Stimulated activated CD8-positive, alpha-beta memory T cell treated with anti-CD3 and anti-CD28 coated beads, Interleukin-7, amount 100 ng/mL, for 48 hours (primary cell): ENCODE measurements at regions not wholly inside any gene's neighbourhood (a gene's known extent, or its start where the extent isn't known, plus 50 kb on each side); places are given as distances from the start of the nearest gene placed in this dataset.
"Not testable (repeated sequence)": the region's sequence is repeated elsewhere in the genome, so short reads cannot be mapped to it uniquely, and the experiment has no call there.

ENCODE experiments used
- DNase-seq, 2 donors: peaks; one replicate each; pipeline ENCODE4 v3.0.0-alpha.2; 2020; ENCODE audit warnings: low read depth in 1 of 2; ENCODE audit errors: extremely low read depth in 1 of 2

DNA sequence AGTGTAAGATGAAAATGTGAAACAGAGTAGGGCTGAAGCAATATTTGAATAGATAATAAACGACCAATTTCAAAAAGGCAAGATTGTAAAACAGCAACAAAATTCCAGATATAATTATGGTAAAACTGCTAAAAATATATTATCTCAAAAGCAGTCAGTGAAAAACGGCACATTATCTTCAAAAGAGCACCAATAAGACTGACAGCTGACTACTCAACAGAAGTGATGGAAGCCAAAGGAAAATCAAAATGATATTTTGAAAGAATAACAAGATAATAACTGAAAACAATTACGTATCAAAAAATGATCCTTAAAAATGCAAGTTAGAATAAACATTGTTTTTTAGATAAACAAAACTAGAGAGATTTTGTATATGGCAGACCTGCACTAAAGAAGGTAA lies 920.6 kb upstream of the FAM98A start:
- no peak for DNase-seq

DNA sequence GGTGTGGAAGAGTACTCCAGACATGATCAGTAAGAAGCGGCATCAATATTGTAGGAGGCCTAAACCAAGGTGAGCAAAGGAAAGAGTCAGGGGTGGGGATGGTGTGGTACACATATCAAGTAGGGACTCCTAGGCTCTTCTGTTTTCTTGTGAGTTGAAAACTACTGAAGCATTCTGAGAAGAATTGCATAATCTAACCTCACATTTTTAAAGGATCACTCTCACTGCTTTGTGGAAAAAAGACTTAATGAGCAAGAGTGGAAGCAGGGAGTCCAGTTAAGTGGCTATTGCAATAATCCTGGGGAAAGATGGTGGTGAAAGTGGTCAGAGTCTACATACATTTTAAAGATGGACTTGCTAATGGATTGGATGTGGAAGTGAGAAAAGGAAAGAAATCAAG lies 899.5 kb upstream of the FAM98A start:
- DNase-seq: no peak

DNA sequence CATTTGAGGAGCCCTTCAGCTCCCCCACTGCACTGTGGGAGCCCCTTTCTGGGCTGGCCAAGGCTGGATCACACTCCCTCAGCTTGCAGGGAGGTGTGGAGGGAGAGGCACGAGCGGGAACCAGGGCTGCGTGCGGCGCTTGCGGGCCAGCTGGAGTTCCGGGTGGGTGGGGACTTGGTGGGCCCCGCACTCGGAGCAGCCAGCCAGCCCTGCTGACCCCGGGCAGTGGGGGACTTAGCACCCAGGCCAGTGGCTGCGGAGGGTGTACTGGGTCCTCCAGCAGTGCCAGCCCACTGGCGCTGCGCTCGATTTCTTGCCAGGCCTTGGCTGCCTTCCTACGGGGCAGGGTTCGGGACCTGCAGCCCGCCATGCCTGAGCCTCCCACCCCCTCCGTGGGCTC lies 895.1 kb upstream of the FAM98A start:
- DNase-seq: not testable (repeated sequence)

DNA sequence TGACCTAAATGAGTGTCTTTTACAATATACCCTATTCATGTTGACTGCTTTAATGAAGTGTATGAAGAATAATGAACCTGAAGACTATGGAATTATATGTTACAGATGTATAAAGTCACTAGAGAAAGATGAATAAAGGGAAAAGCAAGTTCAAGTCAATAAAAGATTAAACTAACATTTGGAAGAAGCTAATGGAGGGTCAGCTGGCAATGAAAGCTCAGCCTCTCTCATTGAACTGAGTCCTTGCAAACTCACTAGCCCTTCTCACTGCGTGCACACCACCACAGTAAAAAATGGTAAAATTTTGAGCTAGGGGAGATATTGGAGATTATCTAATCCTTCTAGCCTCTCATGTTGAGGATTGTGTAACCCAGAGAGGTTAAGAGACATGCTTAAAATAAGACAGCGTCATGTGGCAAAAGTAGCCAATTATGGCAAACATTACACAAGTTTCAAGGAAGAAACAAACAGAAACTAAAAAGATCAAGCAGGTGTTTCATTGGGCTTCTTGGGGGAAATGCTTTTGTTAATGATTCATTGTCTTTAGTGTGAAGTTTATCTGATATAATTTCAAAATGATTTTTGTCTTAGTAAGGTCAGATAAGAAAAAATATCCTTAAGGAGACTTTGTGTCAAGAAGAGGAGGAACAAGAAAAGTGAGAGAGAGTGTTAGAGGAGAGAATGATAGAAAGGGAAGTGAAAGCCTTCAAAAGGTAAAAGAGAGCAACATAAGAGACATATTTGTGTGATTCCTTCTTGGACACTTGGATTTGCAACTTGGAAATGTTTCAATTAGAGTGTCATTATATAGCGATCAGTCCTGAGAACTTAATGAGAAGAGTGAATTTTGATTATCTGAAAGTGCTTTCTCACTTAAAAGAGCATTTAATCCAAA lies 893.7 kb upstream of the FAM98A start:
- DNase-seq: no peak

DNA sequence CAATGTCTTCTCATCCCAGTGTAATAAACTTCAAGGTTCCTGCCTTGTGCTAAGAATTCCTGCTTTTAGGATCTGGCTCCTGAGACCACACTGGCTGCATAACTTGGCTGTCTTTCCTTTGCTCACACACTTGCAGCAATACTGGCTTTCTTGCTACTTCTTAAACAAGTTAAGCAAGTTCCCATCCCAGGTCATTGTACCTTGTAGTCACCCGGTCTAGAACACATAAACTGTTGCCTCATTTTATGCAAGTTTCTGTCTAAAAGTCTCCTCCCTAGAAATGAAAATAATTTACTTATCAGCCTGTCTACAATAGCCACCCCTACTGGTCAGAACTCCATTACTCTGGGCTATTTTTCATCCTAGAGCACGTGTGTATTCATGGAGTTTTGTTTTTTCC lies 887.9 kb upstream of the FAM98A start:
- DNase-seq: no peak

DNA sequence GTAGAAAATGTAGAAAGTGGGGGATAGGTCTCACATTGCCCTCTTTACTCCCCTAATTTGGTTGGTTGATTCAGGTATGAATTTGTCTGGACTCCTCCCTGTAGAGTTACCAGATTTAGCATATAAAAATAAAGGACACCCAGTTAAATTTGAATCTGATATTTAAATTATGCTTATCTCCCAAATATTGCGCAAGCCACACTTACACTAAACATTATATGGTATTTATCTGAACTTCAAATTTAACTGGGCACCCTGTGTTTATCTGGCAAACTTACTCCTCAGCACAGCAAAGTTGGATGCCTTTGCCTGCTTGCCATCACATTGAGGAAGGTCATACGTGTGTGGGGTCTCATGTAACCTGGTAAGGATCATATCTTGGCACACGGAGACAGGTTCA lies 882.4 kb upstream of the FAM98A start:
- DNase-seq: no peak

DNA sequence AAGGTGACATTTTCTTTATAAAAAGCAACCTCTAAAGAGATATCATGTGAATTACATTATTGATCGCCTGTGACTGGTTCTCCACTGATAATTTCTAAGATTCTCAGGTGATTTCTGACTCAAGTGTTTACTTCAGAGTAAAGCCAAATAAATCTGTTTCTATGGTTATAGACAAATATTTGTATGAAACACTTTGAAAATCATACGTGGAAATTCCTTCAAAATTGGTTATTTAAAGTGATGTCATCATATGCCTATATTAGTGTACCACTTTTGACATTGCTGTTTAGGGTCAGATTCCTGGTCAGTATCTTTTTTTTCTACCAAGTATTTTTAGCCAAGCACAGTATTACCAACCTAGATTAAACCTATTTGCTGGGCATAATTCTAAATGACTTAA lies 881.3 kb upstream of the FAM98A start:
- DNase-seq: no peak

DNA sequence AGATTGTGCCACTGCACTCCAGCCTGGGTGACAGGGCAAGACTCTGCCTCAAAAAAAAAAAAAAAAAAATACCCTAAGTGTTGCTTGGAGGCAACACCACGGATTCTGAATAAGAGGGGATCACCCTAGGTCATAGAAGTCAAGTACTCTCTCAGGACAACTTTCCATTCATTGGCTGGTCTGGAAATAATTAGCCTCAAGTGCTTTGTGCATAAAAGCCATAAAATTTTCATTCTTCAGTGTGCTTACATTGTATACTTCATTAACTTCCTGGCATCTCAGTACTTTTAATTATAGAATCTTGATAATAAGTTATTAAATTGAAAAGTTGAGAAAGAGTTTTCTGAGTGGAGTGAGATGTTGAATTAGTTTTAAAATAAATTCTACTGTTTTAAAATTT lies 876.1 kb upstream of the FAM98A start:
- DNase-seq: no peak

DNA sequence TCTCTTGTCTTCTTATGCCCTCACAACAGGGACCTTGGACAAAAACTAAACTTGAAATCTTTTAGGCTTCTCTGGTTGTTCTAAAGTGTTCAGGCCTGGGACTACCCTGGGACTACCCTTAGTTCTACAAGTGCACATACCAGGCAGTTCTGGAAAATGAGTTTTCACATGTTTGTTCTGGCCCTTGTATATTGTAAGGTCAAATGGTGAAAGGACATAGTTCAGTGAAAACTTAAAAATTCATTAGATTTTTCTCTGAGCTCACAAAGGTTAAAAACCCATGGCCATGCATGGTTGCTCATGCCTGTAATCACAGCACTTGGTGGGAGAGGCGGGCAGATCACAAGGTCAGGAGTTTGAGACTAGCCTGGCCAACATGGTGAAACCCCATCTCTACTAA lies 875.5 kb upstream of the FAM98A start:
- DNase-seq: no peak

DNA sequence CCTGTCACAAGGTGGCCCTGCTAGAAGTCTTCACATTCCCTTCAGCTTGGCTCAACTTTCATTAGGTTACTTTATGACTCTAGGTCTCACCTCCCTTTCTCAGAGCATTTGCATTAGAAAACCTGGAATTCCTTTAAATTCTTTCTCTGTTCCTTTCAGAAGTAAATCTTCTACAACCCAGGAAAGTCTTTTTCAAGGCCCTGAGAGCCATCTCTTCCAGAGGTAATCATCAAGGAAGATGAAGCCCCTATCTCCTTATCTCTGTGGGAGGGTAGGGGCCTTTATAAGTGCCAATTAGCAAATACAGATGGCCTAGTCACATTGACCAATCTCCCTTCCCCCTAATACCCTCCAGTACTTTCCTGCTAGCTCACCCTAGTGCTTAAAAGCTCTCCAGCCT lies 848.0 kb upstream of the FAM98A start:
- DNase-seq: no peak

DNA sequence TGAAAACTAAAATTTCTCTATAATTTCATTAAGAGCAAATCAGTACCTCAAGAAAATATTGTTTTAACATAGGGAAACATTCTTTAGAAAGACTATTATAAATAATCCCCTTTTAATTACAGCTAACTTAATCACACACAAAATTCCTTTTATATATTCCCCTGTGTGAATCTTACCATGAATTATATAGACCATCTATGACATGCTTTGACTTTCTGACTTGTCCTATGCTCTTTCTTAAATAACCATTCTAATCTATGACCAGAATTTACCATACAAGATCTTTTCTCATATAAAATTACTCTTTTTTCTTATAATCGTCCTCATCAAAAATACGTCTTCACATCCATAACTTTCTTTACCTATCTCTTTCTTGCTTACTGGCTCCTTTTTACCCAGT lies 824.2 kb upstream of the FAM98A start:
- no peak for DNase-seq

DNA sequence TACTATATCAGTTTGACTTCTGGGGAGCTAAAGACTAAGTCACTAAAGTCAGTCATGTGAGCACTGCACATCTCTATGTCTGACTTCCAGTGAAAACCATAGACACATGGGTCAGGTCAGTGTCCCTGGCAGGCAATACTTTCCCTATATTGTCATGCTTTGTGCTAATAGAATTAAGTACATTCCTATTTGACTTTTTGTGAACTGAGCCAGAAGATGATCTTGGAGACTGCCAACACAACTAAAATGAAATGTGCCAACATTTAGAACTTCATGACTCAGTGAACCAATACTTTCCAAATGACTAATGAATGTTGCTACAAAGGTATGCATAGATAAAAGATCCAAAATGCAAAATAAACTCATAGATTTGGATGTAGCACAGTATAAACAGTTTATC lies 820.8 kb upstream of the FAM98A start:
- DNase-seq: no peak

DNA sequence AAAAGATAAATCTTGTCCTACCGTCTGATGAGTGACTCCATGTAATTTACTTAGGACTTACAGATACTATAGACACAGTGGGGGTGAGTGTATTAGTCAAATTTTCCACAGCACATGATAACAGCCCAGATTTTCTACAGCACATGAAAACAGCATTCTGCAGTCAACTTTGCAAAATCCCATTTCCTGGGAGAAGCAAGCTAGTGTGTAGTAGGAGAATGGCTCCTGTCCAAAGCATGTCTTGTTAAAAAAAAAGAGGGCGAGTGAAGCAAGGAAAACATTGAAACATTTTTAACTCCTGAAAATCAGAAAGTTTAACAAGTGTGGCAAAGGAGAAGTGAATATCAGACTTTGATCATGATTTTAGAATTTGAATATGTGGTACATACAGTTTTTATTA lies 817.8 kb upstream of the FAM98A start:
- no peak for DNase-seq

DNA sequence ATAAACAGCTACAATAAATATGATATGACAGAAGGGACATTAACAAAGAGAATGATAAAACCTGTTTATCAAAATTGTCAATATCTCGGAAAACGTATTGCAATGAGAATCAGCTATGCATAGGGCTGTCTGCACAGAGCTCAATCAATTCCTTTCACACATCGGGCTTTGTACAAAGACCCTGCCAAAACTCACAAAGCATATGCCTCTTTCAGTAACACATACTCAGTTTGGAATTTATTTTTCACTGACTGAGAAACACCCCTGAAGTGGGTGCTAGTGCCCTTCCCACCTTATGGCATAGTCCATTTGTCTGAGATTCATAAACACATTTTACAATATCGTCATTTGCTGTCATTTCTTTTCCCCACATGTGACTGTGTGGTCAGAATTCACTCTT lies 815.8 kb upstream of the FAM98A start:
- DNase-seq: no peak

DNA sequence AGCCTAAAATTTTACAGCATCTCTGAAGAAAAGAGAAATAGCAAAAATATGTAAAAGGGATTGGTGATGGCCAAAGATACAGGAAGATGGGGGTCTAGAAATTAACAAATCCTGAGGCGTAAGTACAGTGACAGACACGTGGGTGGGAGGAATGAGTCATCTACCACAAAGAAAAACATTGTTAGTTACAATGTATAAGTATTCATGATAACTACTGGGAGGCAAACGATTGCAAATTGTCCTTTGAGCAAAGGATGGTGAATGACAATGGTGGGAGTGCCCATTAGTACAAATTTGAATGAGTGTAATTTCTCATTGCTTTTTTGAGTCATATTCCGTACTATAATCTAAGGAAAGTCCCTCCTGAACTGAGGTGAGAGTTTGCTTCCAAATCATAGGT lies 809.0 kb upstream of the FAM98A start:
- DNase-seq: no peak

DNA sequence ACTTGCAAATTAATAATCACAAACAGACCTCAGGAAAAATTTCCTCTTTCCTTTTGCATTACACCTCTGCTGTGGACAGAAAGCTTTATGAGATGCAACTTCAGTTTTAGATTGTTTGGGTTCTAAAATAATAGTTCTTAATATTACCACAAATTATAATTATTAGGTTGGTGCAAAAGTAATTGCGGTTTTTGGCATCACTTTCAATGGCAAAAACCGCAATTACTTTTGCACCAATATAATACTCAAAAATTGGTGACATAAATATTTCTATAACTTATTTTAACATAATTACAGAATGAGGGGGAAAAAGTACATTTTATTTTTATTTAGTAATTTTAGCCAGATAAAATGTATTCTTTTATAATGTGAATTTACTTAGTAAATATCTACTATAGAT lies 804.4 kb upstream of the FAM98A start:
- DNase-seq: no peak

DNA sequence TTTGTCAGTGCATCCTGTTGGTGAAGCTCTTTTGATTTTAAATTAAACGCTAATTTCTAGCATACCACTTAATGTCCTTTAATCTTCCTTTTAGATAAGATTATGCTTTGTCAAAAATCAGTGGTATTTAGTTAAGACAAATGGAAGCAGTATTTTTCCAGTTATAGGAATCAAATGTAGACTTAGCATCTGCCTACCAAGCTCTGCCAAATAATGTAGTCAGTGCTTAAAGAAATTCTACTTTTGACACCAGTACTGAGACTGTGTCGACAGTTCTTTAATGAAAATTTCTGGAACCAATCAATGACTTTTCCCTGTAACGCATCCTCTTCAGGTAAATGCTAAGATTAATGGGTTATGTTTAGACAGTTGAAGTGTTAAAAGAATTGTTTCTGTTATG lies 803.3 kb upstream of the FAM98A start:
- DNase-seq: no peak

DNA sequence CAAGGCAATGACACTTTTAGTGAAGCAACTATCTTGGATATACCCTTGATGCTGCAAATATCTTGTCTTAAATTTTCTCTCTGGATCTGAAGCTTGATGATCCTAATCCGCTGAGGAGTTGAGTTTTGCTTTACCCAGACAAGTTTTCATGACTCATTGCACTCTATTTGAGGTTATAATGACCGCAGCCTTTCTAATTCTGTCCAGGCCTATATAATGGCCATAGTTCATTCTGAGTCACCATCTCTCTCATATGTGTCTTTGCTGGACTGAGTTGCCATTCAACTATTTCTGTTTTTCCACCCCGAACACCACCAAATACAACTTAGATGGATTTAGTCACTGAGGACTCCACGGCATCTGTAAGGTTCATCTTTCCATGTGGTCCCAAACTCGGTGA lies 802.1 kb upstream of the FAM98A start:
- no peak for DNase-seq

DNA sequence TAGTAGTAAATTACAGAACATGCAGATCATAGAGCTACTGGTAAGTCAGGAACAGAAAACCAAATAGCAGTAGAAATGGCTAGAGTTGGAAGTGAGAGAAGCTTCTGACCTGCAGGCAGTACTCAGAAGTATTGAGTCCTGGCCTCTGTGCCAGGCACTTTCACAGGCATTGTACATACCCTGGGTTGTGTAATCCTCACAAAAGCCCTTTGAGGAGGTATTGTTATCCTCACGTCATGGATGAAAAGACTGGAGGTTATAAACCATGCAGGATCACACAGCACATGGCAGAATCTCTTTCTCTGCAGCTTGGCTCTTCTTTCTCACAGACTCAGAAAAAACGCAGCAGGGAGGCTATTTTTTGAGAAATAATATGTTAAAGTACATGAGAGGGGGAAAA lies 789.3 kb upstream of the FAM98A start:
- DNase-seq: no peak

DNA sequence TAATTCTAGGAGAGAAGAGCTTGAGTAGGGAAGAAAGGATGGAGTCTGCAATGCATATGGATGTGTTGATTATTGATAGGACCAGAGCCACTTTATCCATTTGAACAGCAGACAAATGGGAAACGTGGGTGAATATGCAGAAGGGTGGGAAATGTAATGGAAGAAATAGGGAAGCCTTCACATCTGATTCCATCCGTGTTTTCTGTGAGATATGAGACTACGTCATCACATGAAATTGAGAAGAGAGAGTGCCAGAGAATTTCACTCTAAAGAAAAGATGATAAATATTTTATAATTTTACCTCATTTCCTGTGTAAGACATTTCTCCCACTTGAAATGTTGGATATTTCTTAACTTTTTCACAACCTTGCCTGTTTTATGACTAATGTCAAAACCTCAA lies 788.4 kb upstream of the FAM98A start:
- DNase-seq: no peak

DNA sequence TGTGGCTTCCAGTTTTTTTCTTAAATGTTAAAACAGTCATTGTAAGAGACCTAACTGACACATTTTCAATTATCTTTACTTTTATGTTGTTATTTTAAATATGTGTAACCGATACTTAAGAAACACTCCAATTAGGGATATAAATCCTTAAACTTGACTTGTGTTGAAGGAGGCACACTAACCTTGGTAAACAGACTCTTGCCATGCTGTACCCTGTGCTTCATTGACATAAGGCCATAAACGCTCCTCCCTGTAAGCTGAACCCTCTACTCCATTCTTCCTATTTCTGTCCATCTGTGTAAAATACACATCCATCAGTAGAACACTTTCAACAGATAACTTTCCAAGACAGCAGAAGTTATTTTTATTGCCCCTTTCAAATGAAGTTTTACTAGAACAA lies 780.5 kb upstream of the FAM98A start:
- no peak for DNase-seq

DNA sequence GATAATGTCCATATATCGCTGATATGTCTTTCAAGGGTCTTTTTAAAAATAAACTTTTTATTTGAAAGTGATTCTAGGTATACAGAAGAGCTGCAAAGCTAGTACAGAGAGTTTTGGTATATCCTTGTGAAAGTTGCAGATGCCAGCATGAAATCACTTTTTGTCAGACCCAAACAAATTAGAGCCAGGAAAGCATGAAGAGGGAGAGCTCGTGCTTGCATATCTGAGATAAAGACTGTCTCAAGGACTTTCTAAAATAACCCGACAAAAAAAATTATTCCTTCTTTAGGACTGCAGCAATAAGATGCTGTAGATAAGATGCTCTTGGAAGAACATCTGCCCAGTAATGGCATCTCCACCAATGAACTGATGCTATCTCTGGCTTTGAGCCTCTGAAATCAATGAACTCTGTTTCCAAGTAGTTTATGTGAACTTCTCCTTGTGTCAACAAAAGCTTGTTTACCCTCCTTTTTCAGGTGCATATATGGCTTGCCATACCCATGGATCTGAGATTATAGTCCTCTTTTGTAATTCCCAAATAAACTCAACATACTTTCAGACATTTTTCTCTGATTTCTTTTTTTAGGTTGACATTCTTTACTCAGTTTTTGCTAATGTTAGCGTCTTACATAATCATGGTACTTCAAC lies 774.6 kb upstream of the FAM98A start:
- no peak for DNase-seq

DNA sequence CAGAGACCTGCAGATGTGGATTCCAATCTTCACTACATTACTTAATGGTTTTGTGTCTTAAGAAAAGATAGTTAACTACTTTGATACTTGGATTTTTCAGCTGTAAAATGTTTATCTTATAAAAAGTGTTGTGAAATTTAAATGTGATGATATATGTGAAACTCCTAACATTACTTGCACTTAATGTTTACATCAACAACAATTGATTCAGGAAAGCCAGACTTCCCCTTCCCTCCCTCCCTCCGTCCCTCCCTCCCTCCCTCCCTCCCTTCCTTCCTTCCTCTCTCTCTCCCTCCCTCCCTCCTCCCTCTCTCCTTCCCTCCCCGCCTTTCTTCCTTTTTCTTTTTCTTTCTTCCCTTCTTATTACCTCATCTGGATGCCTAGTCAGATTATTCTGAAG lies 773.9 kb upstream of the FAM98A start:
- no peak for DNase-seq
